AML-193 (cell line): ENCODE measurements at regions not wholly inside any gene's neighbourhood (a gene's known extent, or its start where the extent isn't known, plus 50 kb on each side); places are given as distances from the start of the nearest gene placed in this dataset.

Source experiments
- DNase-seq, 2 experiments: peaks; one replicate each; lab custom pipeline; 2025; lab: John Stamatoyannopoulos, UW

DNA sequence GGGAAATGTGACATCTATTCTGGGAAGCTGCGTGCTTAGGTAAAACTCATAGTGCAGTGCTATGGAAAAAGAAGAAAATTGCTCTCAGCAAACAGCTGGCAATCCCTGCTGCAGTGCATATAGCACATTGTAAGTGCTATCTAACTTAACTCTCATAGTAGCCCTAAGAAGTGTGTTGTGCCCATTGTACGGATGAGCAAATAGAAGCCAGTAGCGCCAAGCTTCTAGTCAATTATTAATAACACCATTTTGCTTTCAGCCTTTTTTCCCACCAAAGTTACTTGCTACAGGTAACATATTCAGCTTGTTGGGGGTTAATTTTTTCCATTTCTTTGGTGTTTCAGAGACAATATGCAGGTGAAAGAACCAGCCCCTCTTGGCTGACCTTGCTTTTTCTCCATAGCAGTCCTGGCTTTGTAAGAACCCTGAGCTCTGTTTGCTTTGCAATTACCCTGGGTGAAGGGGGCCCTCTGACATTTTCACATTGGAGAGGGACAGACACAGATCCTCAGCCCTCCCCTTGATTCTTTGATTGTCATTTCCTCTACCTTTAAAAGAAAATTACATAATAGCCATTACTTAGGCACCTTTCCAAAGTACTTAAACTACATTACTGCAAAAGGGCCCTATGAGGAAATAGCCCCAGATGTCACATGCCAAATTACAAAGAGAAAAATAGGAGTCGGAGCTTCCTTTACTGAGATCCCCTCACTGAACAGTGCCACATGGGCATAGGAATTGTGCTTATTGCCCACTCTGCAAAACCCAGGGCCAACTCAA, 576.2 kb upstream of the TBX3 start:
- no peak for DNase-seq

DNA sequence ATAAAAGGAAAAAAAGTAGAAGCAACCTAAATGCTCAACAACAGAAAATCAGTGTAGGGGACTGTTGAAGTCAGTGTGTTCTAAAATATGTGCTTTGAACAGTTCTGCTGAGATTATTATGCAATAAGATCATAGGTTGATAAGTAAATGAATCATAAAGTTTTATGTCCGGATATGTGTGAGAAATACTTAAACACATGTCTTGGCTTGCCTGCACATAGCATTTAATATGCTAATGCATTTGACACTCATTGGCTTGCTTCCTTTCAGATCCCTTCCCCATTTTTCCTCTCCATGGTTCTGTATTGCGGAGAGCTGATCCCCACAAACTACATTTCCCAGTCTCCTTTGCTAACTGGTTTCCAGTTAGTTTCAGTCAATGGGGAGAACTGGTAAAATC, 573.8 kb upstream of the TBX3 start:
- no peak for DNase-seq

DNA sequence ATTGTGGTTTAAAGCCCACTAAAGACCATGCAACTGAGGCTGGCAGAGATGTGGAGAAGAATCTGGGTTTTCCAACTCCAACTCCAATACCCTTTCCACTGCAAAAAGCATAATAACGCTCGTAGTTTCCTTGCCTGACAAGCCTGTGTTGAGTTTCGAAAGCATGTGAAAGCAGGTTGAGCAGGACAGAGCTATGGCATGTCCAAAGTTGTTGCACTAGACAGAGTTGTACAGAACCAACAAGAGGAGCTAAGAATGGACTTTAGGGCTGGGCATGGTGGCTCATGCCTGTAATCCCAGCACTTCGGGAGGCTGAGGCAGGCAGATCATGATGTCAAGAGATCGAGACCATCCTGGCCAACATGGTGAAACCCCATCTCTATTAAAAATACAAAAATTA, 572.0 kb upstream of the TBX3 start:
- DNase-seq = no peak

DNA sequence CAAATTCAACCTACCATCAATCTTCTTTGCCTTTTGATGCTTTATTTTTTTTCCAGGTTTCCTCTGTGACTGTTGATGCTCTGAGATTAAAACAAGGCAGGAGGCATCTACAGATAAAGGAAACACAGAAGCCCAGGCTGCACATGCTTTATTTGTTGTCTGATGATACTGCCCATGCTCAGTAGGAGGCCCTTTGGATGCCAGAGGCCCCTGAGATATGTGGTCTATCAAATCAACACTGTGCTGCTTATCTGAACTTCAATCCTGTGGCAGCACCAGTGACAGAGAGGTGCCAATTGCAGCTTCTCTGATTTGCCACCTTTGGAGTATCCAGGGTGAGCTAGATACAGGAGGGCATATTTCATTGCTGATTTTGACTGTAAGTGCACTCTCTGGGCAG, 571.3 kb upstream of the TBX3 start:
- DNase-seq = no peak

DNA sequence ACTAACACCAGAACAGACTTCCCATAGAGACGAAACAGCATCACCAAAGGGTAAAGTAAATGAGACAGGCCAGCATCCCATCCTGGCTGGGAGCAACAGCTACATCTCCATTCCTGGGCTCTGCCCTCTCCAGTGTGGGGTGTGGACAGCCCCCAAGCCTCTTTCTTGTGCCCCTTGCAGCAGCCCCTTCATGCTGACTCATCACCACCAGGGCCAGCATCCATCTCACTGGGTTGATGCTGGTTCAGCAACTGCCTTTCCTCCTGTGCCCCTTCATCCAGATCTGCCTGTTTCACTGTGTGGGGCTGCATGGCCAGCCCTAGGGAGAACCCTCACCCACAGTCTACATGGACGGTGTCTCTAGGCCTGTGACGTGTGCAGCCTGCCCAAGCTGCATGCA, 569.1 kb upstream of the TBX3 start:
- DNase-seq = no peak

DNA sequence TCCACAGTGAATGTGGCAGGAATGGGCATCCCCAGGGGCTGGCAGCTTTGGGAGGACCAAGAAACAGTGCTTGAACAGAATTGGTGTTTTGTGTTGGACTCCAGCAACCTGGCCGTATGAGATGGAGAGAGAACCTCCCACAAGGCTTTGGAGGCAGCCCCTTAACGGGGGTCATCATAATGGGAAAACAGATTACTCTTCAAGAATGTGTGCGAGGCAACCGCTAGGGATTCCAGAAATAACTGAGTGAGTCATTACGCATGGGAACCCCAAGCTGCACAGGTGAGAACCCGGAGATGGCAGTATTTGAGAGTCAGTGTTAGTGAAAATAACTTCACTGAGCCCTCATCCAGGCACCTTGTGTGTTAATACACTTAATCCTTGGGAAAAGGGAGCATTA, 567.8 kb upstream of the TBX3 start:
- no peak for DNase-seq

DNA sequence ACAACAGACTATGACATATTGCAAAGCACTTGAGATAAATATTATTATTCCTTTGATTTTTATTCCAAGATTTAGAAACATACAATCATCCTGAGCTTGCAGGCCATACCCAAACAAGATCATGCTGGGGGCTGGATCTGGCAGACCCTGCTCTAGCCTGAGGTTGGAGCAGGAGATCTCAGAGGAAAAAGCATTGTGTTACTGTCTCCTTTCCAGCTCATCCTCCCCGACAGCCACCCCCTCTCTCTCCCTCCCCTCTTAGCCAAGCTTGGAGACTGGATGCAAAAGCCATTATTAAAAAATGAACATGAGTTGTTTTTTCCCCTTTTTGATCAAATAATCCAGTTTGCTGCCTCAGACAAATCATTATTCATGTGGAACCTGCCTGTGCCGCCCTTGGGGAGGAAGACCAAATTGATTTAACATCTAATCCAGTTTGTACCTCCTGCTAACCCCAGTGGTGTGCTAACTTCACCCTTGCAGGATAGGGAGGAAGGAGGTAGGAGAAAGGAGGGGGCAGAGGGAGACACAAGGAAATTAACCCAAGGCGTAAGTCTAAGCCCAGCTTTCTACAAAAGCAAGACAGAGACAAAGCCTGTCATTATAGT, 565.8 kb upstream of the TBX3 start:
- DNase-seq = no peak

DNA sequence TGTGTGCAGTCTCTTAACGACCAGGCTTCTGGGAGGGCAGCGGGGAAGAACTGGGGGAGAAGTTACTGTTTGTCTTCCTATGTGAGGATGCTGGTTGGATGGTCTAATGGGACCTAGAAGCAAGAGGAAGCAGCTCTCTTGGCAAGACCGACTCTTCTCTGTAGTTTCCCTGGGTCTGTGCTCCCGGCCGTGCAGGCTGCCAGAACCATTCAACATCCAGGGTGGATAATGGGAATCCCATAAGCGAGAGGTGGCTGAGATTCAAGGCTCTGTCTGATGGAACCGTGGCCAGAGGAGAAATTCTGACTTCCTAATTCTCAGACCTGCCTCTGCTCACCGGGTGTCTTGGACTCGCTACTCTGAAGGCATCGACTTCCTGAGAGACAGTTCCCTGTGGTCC, 561.0 kb upstream of the TBX3 start:
- DNase-seq = no peak

DNA sequence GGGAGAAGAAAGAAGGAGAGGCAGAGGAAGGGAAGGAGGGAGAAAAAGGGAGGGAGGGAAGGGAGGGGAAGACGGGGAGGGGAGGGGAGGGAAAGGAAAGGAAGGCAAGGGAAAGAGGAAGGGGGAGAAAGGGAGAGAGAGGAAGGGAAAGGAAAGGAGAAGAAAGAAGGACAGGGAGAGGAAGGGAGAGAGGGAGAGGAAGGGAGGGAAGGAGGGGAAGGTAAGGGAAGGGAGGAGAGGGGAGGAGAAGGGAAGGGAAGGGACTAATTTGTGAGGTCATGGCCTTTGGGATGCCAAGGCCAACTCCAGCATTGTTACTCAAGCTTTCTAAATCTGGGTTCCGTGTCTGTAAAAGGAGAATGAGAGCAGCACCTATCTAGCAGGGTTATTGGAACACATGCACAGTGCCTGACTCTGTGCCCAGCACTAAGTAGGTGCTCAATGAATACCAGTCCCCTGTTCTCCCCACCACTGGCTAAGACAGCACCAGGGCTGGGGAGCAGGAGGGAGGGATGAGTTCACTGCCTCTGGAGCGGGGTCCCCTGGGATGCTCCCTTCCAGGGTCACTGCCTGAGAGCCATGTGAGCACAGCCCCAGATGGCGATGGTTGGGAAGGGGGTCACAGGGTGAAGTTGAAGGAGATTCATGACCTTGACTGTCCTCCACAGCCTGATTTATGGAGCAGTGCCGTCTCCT, 560.1 kb upstream of the TBX3 start:
- no peak for DNase-seq

DNA sequence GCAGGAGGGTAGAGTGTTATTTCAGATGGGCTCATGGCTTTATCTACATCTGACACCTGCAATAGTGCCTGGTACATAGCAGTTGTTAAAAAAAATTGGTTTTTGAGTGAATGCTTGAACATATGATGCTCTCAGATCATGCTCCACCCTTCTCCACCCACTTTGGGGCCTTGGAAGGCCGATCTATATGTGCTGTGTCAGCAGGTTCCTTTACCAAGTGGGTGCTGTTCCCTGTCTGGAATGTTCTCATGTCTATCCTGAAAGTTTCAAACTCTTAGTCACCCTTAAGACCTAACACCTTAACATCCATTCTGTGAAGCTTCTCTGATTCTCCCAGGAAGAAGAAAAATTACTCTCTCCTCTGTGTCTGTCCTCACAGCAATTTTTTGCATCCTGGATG, 556.3 kb upstream of the TBX3 start:
- DNase-seq = no peak

DNA sequence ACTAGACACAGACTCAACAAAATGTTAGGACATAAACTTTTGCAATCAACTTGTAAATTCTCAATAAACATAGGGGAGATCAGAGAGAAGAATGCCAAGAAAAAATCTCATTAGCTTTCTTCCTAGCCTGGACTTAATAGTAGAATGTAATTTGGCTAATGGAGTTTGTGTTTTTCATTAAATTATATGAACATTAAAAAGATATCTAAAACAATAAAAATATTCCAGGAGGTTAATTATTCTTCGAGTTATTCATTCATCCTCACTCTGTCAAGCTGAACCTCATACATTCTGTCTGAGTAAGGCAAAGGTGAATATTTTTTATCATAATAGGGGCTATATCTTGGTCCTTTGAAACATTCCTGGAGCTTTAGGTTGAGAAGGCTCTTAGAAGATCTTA, 551.9 kb upstream of the TBX3 start:
- DNase-seq = no peak

DNA sequence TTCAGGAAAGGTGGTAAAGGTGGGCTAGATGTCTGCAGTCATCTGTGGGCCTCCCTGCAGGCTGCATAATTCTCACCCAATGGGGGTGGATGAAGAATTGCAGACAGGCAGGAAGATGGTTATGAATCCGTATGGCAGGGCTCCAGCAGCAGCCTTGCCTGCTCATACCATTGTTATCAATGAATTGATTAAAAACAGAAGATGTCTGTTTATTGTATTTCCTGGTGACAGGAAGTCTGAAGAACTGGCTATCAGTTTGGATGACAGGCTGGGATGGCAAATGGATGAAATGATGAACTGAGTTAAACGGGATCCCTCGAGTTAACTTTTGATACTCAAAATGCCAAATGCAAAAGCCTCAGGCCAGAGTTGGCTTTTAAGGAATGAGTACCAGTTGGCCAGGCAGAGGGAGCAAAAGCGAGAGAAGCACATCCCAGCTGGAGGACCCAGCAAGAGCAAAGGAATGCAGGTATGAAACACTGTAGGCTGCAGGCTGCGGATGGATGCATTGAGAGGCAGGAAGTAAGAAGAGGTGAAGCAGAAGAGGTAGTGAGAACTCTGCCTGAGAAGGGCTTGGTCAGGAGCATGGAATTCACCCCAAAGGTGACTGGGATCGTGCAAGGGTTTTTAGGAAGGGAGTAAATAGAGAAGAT, 550.0 kb upstream of the TBX3 start:
- DNase-seq = no peak

DNA sequence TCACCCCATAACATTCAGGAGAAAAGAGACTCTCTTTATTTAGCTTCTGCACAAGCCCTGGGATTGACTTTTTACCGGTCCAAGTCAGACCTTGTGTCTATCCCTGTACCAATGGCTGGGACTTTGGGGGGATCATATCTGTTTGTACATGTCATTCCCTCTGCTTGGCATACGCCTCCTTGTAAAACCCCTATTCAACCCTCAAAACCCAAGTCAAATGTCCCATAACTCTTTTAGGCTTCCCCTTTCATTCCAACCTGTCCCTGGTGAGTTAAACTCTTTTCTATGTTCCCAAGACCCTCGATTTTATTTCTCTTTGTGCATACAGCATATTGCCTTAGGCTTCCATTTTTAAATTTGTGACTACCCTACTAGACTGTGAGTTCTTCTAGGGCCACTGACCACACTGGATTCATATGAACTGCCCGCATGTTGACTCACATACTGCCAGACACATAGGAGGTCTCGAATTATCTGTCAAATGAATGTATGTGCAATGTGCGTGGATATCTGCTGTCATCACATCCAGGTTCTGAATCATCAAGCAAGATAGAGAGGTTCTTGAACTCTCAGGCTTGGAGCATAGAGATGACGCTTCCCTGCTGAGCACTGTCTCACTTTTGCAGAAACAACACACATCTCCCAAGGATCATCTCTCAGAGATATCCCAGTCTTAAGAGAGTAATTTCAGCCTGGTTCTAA, 548.6 kb upstream of the TBX3 start:
- no peak for DNase-seq

DNA sequence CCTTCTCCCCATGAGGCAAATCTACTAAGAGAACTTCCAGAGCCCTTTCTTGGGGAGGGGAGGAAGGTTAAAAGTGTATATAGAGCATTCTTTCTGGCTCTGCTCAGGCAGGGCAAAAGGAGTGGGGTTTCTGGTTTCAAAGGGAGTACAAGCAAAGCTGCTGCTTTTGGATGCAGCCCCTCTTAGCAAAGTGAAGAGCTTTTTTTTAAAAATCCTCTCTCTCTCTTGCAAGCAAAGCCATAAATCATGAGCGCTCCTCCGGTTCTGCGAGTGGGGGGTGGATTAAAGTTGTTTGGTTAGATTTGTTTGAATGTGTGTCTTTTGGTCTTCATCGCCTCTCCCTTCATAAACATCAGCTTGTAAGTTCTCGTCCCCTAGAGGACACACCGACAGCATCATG, 546.6 kb upstream of the TBX3 start:
- DNase-seq = no peak

DNA sequence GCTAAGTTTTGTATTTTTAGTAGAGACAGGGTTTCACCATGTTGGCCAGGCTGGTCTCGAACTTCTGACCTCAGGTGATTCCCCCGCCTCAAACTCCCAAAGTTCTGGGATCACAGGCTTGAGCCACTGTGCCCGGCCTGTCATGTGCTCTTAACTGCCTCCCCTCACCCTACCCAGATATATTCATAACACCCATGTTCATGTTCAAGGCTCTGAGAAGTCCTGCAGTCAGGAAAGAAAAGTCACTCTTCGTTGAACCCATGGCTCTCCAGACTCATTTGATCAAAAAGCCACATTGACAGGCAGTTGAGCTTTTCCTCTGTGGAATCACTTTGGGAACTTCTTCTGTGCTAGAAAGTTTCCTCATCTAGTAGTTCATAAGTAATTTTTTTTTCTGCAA, 545.5 kb upstream of the TBX3 start:
- DNase-seq = no peak

DNA sequence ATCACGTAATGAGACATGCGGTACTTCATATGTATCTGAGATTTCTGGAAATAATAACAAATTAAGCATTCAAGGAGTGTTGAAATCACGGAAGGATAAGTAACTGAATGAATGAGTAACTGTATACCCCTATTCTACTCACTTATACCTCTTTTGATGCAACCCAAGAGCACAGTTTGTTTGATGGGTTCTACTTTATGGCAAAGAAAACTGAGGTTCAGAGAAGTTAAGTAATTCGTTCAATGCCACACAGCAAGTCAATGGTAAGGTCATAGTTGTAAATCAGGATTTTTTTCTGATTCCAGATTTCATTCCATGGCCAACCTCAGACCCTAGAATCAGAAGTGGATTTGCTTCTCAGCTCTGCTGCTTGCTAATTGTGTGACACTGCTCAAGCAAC, 544.5 kb upstream of the TBX3 start:
- DNase-seq = no peak

DNA sequence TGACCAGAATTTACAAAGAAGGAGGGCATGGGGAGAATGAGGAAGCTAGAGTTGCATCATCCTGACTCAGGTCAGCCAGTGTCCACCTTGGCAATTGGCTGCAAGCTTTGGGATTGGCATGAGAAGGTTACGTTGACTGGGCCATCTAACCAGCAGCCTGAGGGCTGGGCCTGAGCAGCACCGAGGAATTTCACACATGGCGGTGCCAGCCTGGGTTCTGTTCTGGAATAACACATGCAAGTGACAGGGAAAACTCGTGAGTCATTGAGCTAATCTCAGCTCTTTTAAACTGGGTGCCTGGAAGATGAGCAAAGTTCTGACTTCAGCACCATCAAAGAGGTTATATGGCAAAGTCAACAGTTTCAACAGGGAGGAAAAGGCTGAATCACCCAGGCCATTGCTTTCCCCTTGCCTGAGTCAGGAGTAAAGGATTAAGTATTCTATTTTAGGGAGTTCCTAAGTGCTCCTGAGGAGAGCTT, 543.2 kb upstream of the TBX3 start:
- DNase-seq = no peak

DNA sequence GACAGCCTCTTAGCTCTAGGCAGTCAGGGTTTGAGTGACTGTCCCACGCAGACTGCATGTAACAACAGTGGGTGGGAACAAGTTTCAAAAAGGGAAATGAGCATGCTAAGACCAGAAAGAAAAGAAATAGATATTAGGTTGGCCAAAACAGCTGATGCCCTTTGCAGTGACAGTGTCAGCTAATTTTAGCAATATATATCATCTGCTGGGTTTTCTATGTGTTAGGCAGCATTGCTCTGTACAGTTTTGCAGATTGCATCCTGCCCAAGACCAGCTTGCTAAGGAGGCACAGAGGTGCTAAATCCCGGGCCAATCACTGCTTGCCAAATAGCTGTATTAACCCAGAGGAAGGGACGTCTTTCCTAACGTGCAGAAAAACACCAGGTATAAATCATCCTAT, 541.9 kb upstream of the TBX3 start:
- DNase-seq = no peak

DNA sequence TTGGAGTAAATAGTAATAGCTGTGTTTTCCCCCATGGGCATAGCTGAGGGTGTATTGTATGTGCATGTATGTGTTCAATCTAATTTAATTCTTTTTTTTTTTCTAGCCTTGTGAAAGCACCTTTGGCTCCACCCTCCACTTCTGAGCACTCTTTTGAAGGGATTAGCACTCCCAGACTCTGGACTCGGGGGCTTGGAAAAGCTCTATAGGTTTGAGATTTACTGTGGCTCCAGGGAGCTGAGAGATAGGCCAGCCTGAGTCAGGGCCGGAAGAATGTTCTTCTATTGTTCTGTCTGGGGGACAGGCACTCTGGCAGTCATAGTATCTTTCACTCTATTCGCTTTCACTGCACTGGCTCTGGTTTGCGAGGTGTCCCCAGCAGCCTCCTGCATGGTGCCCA, 540.0 kb upstream of the TBX3 start:
- DNase-seq = no peak

DNA sequence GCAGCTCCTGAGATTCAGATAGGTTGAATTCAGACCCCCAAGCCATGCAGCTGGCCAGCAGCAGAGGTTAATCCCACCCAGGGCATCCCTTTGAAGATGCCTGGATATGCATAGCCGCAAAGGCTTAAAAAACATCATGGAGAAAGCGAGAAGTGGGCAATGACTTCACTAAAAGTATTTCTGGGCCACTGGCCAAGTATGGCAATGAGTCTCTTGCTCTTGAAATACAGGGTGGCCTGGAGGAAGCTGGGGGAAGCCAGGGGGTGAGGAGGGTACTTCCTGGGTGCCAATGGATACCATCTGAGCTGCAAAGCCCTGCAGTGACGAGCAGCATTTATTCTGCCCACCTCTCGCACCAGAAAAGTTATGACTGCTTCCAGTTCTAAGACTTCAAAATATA, 539.3 kb upstream of the TBX3 start:
- no peak for DNase-seq

DNA sequence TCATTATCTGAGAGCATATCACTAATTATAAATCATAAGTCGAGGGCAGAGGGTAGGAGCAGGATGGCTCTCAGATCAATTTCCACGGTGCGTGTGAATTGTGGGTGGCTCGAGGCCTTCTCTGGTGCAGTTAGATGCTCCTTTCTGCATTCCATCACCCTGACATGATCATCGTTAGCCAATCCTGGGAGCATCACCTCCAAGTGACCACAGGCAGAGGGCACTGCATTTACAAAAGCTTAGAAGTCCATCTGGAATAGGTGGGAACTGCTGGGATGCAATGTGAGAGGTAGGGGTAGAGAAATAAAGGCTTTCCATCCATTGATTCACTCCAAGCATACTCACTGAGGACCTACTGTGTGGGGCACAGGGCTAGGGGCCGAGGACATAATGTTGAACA, 538.2 kb upstream of the TBX3 start:
- no peak for DNase-seq

DNA sequence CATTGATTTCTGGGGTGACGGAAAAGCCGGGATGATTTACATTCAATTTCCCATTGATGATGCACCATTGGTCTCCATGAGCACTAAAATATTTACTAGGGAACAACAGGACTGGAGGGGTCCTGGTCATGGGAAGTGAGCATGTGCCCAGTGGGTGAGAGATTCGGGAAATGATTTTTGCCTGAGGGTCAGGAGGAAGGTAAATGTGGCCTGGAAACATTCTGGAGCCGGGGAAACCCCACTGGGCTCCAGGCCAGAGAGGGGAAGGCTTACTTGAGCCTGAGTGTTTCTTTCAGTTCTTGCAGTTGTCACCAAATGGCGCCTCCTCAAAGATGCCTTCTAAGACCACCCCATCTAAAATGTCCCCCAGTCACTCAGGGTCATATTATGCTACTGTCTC, 532.3 kb upstream of the TBX3 start:
- DNase-seq = no peak
